ENCODE measurements at regions not wholly inside any gene's neighbourhood (a gene's known extent, or its start where the extent isn't known, plus 50 kb on each side); places are given as distances from the start of the nearest gene placed in this dataset.

- TF ChIP-seq CTCF (IDR thresholded peaks at IDR 0.05), result no peak
- TF ChIP-seq POLR2A (IDR thresholded peaks at IDR 0.05), result no peak
These were observed 343.1 kb downstream of the ZFHX3 start for GRCh38 chr16:72704746-72705372.

All from right lobe of liver (tissue), 4 donors.